ENCODE measurements at regions not wholly inside any gene's neighbourhood (a gene's known extent, or its start where the extent isn't known, plus 50 kb on each side); places are given as distances from the start of the nearest gene placed in this dataset.

GRCh38 chr11:10637731-10638151, 55.8 kb downstream of the IRAG1 start:
- Histone ChIP-seq H3F3A (replicated peaks; ENCODE audit: insufficient read depth) (no peaks in the 10 kb centered on the region), H3K4me2 (no peak overlapping the region), H3K9ac (no peak overlapping the region), H3K27me3 (ENCODE audit: insufficient read depth) (no peaks in the 10 kb centered on the region), H3K4me3 (ENCODE audit: low read depth in 2 of 2, low read length in 1 of 2) (no peak overlapping the region), H3K9me3 (no peaks in the 10 kb centered on the region), H3K36me3 (replicated peaks in 1 of 2; ENCODE audit: control insufficient read depth in 1 of 2, insufficient read depth in 2 of 2, low read length in 1 of 2) (no peaks in the 10 kb centered on the region), H3K79me2 (ENCODE audit: insufficient read depth) (no peaks in the 10 kb centered on the region), H3K4me1 (ENCODE audit: control insufficient read depth in 1 of 2, insufficient read depth in 2 of 2, low read depth in 1 of 2, low read length in 1 of 2) (no peaks in the 10 kb centered on the region; a peak in 1 of 4 replicates), H3K9me2 (no peaks in the 10 kb centered on the region), H2AFZ (ENCODE audit: low read depth) (no peak overlapping the region), H3K27ac (ENCODE audit: low read depth in 2 of 2, low read length in 1 of 2) (no peak overlapping the region), H4K20me1 (ENCODE audit: insufficient read depth) (no peaks in the 10 kb centered on the region)
- ChIA-PET POLR2A (no interaction called here), CTCF (interaction anchor here (0.7 to 2.7 kb wide), 4 partner anchors 9 to 105 kb away, joined by 3 to 9 read pairs (median 4); no protein-coding TSS in a partner anchor)
- TF ChIP-seq REST (IDR thresholded peaks at IDR 0.05; ENCODE audit: low read depth, low read length) (no peak), JUND (IDR thresholded peaks at IDR 0.05) (no peak), CHD2 (IDR thresholded peaks at IDR 0.05; ENCODE audit: low read length, partially characterized antibody) (no peak), SIN3A (IDR thresholded peaks at IDR 0.05; ENCODE audit: borderline replicate concordance, low read depth, low read length) (no peak), ELF1 (IDR thresholded peaks at IDR 0.05) (no peak), USF2 (IDR thresholded peaks at IDR 0.05; ENCODE audit: borderline replicate concordance, low read depth, low read length) (no peak), RAD21 (IDR thresholded peaks at IDR 0.05; ENCODE audit: low read length) (no peak), FOXM1 (IDR thresholded peaks at IDR 0.05; ENCODE audit: low read depth) (no peak), USF1 (IDR thresholded peaks at IDR 0.05; ENCODE audit: borderline replicate concordance, low read depth) (no peak), FOSL2 (IDR thresholded peaks at IDR 0.05; ENCODE audit: borderline replicate concordance, low read depth) (no peak), NRF1 (IDR thresholded peaks at IDR 0.05; ENCODE audit: low read depth, low read length) (no peak), FOXJ3 (CRISPR knock-in tag; IDR thresholded peaks at IDR 0.05) (no peak), ZBTB33 (IDR thresholded peaks at IDR 0.05; ENCODE audit: borderline replicate concordance, low read depth) (no peak), TAF1 (IDR thresholded peaks at IDR 0.05; ENCODE audit: borderline replicate concordance, low read depth, low read length) (no peak), RXRA (IDR thresholded peaks at IDR 0.05; ENCODE audit: borderline replicate concordance, low read depth) (no peak), GABPA (IDR thresholded peaks at IDR 0.05; ENCODE audit: low read depth) (no peak)
- no peak for DNase-seq
- WGBS (ENCODE audit: low lambda C conversion rate), result 48% methylated on average over 1 of the region's 1 CpG
